Smooth muscle cell of the brain vasculature (primary cell): ENCODE measurements at regions not wholly inside any gene's neighbourhood (a gene's known extent, or its start where the extent isn't known, plus 50 kb on each side); places are given as distances from the start of the nearest gene placed in this dataset.
"Not testable (repeated sequence)": the region's sequence is repeated elsewhere in the genome, so short reads cannot be mapped to it uniquely, and the experiment has no call there.

Experiments
- DNase-seq: peaks from one replicate; pipeline ENCODE4 v3.0.0-alpha.2; 2012; ENCODE audit warnings: low read depth, low spot score

DNA sequence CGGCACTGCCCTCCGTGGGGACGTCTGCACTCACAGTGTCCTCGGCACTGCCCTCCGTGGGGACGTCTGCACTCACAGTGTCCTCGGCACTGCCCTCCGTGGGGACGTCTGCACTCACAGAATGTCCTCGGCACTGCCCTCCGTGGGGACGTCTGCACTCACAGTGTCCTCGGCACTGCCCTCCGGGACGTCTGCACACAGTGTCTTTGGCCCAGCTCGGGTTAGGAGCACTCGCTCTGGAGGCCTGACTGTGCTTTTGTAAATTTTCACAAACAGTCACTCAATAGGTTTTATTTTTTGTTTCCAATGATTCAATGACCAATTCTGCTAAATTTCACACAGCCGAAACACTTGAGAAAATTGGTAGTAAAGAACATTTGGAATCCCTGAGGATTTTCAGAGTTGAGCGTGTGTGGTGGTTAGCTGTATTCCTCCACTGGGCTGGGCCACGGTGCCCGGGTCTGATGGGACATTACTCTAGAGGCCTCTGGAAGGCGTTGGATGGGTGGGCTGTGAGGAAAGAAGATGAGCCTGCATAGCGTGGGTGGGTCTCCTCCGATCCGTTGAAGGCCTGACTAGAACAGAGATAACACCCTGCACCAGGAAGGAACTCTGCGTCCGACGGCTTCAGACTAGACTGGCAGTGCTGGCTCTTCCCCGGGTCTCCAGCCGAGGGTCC, 134.8 kb downstream of the RTP5 start:
- DNase-seq, result no peak

GRCh38 chr2:242004902-242005230, 135.3 kb downstream of the RTP5 start:
- no peak for DNase-seq

DNA sequence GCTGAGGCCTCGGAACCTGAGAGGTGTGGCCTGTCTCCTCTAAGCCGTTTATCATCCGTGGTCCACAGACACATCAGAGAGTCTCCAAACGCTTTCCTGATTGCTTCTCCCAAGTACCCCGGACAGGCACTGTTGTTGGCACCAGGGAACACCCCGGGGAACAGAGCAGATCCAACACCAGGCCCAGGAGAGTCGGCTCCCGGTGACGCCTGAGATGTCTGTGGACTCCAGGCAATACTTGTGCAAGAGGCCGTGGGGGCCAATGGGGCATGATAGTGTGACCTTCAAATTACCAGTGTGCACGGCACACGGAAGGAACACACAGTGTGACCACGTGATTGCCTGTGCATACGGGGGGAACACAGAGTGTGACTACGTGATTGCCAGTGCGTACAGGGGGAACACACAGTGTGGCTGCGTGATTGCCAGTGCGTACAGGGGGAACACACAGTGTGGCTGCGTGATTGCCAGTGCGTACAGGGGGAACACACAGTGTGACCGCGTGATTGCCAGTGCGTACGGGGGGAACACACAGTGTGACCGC, 136.6 kb downstream of the RTP5 start:
- not testable (repeated sequence) for DNase-seq

DNA sequence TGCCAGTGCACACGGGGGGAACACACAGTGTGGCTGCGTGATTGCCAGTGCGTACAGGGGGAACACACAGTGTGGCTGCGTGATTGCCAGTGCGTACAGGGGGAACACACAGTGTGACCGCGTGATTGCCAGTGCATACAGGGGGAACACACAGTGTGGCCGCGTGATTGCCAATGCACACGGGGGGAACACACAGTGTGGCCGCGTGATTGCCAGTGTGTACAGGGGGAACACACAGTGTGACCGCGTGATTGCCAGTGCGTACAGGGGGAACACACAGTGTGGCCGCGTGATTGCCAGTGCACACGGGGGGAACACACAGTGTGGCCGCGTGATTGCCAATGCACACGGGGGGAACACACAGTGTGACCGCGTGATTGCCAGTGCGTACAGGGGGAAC, 139.4 kb downstream of the RTP5 start:
- DNase-seq, result not testable (repeated sequence)

DNA sequence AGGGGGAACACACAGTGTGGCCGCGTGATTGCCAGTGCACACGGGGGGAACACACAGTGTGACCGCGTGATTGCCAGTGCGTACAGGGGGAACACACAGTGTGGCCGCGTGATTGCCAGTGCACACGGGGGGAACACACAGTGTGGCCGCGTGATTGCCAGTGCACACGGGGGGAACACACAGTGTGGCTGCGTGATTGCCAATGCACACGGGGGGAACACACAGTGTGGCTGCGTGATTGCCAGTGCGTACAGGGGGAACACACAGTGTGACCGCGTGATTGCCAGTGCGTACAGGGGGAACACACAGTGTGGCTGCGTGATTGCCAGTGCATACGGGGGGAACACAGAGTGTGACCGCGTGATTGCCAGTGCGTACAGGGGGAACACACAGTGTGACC, 140.3 kb downstream of the RTP5 start:
- not testable (repeated sequence) for DNase-seq

DNA sequence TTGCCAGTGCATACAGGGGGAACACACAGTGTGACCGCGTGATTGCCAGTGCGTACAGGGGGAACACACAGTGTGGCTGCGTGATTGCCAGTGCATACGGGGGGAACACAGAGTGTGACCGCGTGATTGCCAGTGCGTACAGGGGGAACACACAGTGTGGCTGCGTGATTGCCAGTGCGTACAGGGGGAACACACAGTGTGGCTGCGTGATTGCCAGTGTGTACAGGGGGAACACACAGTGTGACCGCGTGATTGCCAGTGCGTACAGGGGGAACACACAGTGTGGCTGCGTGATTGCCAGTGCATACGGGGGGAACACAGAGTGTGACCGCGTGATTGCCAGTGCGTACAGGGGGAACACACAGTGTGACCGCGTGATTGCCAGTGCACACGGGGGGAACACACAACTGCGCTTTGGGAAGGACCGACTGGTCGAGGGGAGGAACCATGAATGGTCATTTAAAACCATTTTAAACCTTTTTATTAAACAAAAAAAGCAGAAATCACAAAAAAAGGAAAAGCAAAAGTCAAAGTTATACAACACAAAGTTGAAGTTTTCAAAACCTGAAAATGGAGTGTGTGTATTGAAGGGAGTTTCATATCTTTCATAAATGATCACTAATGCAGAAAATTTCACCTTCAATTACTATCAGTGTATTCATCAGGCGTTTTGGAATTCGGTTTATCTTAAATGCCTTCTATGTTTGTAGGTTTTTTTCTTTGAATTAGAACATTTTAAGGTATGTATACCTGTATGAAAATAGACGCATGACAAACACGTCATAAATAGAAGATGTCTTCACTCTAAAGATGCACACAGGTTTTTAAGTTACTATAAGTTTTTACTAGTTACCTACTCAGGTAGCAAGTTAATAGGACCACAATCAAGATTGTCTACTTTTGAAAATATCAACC, 141.0 kb downstream of the RTP5 start:
- DNase-seq, result not testable (repeated sequence)

- no peak for DNase-seq
These were observed 141.6 kb downstream of the RTP5 start for GRCh38 chr2:242011167-242011513.

GRCh38 chr2:242011516-242011915, 142.0 kb downstream of the RTP5 start:
- DNase-seq, result no peak

DNA sequence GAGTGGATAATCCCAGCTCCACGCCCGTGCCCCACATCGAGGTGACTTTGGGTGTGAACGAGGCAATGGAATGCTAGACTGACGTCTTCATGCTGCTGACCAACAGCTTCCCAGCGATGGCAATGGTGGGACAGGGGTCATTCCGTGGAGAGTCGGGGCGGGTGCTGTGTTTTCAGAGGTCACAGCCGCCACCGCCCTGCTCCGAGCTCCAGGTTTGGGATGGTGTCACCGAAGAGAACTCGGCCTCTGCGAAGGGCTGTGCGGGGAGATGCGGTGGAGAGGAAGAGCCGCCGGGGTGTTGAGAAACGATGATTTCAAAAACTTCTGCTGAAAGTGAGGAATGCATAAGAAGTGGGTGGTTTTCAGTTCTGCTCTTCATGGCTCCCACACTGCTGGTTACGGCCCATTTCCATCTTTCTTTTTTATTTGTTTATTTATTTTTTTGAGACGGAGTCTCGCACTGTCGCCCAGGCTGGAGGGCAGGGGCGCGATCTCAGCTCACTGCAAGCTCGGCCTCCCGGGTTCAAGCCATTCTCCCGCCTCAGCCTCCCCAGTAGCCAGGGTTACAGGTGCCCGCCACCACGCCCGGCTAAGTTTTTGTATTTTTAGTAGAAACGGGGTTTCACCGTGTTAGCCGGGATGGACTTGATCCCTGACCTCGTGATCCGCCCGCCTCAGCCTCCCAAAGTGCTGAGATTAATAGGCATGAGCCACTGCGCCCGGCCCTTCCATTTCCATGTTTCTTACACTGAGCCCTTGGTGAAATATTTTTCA, 142.6 kb downstream of the RTP5 start:
- DNase-seq, result no peak

GRCh38 chr2:242012956-242013764, 143.6 kb downstream of the RTP5 start:
- DNase-seq, result no peak

GRCh38 chr2:242013771-242014170, 144.2 kb downstream of the RTP5 start:
- no peak for DNase-seq

DNA sequence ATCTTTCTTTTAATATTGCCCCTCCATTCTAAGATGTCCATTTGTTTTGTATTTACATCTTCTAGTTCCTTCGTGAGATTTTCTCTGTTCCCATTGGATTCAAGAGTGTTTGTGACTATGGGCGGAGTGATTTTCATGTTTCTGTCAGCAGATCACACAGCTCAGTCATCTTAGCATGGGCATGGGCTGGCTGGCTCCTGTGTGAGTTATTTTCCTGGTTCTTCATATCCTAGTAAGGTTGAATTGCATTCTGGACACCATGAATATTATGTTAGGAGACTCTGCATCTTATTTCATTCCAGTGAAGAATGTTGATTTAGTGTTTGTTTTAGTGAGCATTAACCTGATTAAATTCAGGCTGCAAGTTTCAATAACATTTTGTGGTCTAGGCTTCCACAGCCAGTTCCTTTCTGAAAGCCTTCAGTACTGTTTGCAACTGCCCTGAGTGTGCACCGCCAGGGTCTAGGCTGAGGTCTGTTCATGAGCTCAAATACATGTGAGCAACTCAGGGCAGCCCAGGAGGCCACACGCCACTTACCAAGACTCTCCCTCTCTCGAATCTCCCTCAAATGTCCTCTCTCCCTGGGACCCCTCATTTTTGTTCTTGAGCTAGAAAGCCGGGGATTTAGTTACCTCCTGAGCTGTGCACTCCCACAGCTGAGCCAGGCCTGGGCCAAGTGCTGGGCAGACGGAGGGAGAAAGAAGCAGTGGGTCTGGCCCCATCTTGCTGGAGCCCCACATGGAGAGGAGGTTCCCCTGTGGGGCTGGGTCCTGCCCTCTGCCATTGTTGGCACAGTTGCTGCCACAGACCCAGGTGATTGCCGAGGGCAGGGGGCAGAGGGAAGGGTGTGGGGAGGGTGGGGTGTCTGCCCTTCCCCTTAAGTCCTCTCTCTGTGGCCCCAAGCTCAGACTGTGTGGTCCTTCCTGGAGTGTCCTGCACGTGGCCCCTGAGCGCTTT, 145.9 kb downstream of the RTP5 start:
- no peak for DNase-seq

- no peak for DNase-seq
These were observed 147.6 kb downstream of the RTP5 start for GRCh38 chr2:242017086-242017485.

DNA sequence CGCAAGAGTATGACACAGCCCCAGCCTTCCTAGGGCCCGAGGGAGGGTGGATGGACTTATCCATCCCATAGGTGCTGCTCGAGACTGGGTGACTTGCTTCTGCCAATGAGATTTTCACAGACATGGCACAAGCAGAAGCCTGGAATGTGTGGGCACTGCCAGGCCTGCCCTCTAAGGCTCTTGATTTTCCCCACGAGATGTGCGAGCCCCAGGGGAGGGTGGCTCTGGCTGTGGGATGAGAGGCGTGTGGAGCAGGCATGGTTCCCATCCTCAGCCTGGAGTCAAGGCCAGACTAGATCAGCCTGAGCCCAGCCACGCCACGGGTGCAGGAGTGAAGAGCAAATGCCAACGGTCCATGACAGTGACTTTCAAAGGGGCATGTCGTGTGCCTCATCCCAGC, 148.9 kb downstream of the RTP5 start:
- DNase-seq, result not testable (repeated sequence)

DNA sequence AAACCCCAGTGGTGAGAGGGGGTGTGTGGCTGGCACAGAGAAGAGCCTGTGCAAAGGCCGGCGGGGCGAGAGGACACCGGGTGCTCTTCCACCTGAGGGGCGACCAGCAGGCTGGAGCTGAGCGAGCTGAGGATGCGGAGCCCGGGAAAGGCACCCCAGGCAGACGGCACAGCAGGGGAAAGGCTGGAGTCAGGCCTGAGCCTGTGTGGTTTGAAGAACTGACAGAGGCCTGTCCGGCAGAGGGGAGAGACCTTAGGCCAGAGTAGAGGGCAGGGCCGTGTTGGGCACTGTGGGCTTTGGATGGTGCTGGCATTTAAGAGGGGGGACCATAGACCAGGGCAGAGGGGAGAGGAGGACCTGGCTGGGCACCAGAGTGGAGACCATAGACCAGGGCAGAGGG, 149.8 kb downstream of the RTP5 start:
- DNase-seq, result no peak

DNA sequence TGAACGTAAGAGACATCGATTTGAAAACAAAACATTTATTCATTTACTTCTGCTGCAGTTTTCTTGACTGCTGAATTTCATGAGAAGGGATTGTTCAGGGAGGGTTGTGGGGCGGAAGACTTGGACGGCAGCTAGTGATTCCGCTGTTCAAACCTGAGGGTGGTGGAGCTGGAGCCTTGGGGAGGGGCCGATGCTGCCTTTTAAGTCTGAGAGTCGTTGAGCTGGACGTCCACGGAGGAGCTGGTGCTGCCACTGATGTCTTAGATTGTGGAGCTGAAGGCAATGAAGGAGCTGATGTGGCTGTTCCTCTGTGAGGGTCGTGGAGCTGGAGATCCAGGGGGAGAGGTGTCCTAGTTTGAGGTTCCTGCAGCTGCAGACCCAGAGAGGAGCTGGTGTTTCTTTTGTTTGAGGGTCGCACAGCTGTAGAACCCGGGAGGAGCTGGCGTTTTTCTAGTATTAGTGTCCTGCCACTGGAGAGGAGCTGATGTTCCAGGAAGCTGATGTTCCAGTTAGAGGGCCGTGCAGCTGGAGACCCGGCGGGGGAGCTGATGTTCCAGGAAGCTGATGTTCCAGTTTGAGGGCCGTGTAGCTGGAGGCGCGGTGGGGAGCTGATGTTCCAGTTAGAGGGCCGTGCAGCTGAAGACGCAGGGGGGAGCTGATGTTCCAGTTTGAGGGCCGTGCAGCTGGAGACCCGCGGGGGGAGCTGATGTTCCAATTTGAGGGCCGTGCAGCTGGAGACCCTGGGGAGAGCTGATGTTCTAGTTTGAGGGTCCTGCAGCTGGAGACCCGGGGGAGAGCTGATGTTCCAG, 150.9 kb downstream of the RTP5 start:
- peak; percentile 65 for DNase-seq

- no peak for DNase-seq
These were observed 153.2 kb downstream of the RTP5 start for GRCh38 chr2:242022550-242023290.

- no peak for DNase-seq
These were observed 155.3 kb downstream of the RTP5 start for GRCh38 chr2:242024751-242025355.
